ENCODE measurements at regions not wholly inside any gene's neighbourhood (a gene's known extent, or its start where the extent isn't known, plus 50 kb on each side); places are given as distances from the start of the nearest gene placed in this dataset.

- H3K9me3 ChIP-seq (ENCODE audit: control insufficient read depth in 2 of 3, low read length in 3 of 3) = no peaks in the 10 kb centered on the region
- H3K27ac Mint-ChIP-seq = peak overlapping the region in 2 of 9 donors; percentile 3 to 41
- no peaks in the 10 kb centered on the region for H3K36me3 ChIP-seq (ENCODE audit: control insufficient read depth in 2 of 3, insufficient read depth in 3 of 3, low read length in 3 of 3)
- CTCF ChIA-PET = interaction anchor here (0.5 to 1.6 kb wide), 2 partner anchors 13 to 18 kb away, joined by 3 to 5 read pairs; no protein-coding TSS in a partner anchor
- H3K4me1 Mint-ChIP-seq = peaks cover 12 to 42% (median 30%) of the 10 kb centered on the region in 7 donors
- H3K4me3 Mint-ChIP-seq = no peak overlapping the region
- no peaks in the 10 kb centered on the region for H3K9me3 Mint-ChIP-seq
- H3K27me3 ChIP-seq (ENCODE audit: control insufficient read depth in 2 of 2, insufficient read depth in 2 of 2, low read length in 2 of 2) = no peaks in the 10 kb centered on the region
- ATAC-seq (no peak), DNase-seq (no peak)
- no peak overlapping the region for H3K4me3 ChIP-seq (ENCODE audit: low read length)
- POLR2A ChIA-PET = interaction anchor here (0.6 to 16.2 kb wide), 4 partner anchors 8 to 60 kb away, joined by 3 to 214 read pairs (median 4); partner anchors contain the start of gene ARF6
- intact Hi-C loops (cut with micrococcal nuclease) = no loop called here
- no peaks in the 10 kb centered on the region for H3K27me3 Mint-ChIP-seq
- peaks cover 8 to 9% of the 10 kb centered on the region in 2 donors for H3K4me1 ChIP-seq (ENCODE audit: control insufficient read depth in 2 of 2, insufficient read depth in 2 of 2, low read length in 2 of 2)
- no peak overlapping the region for H3K27ac ChIP-seq (ENCODE audit: low read depth, low read length)
- peaks cover 0 to 10% (median 2%) of the 10 kb centered on the region in 5 donors for H3K36me3 Mint-ChIP-seq
Measured at GRCh38 chr14:49953196-49953595, 60.3 kb downstream of the ARF6 start.

GRCh38 chr14:49954171-49954631, 61.3 kb downstream of the ARF6 start:
- Histone ChIP-seq H3K4me1 (ENCODE audit: control insufficient read depth in 2 of 2, insufficient read depth in 2 of 2, low read length in 2 of 2) (peaks cover 8 to 12% of the 10 kb centered on the region in 2 donors), H3K27me3 (ENCODE audit: control insufficient read depth in 2 of 2, insufficient read depth in 2 of 2, low read length in 2 of 2) (no peaks in the 10 kb centered on the region), H3K9me3 (ENCODE audit: control insufficient read depth in 2 of 3, low read length in 3 of 3) (no peaks in the 10 kb centered on the region), H3K27ac (ENCODE audit: low read depth, low read length) (no peak overlapping the region), H3K36me3 (ENCODE audit: control insufficient read depth in 2 of 3, insufficient read depth in 3 of 3, low read length in 3 of 3) (no peaks in the 10 kb centered on the region), H3K4me3 (ENCODE audit: low read length) (no peak overlapping the region)
- no peaks in the 10 kb centered on the region for H3K9me3 Mint-ChIP-seq
- no peak overlapping the region for H3K4me3 Mint-ChIP-seq
- ChIA-PET CTCF (no interaction called here), POLR2A (interaction anchor here (1.2 to 16.2 kb wide), 2 partner anchors 7 to 19 kb away, joined by 3 to 214 read pairs; no protein-coding TSS in a partner anchor)
- no peak for DNase-seq
- H3K27ac Mint-ChIP-seq = no peak overlapping the region
- intact Hi-C loops (cut with micrococcal nuclease) = no loop called here
- ATAC-seq = no peak
- H3K36me3 Mint-ChIP-seq = peaks cover 0 to 4% (median 0%) of the 10 kb centered on the region in 5 donors
- peaks cover 10 to 35% (median 23%) of the 10 kb centered on the region in 7 donors for H3K4me1 Mint-ChIP-seq
- no peaks in the 10 kb centered on the region for H3K27me3 Mint-ChIP-seq

GRCh38 chr14:49955024-49955423, 62.1 kb downstream of the ARF6 start:
- Histone ChIP-seq H3K36me3 (ENCODE audit: control insufficient read depth in 2 of 3, insufficient read depth in 3 of 3, low read length in 3 of 3) (no peaks in the 10 kb centered on the region), H3K4me3 (ENCODE audit: low read length) (no peak overlapping the region), H3K4me1 (ENCODE audit: control insufficient read depth in 2 of 2, insufficient read depth in 2 of 2, low read length in 2 of 2) (peaks cover 8 to 20% of the 10 kb centered on the region in 2 donors), H3K9me3 (ENCODE audit: control insufficient read depth in 2 of 3, low read length in 3 of 3) (no peaks in the 10 kb centered on the region), H3K27ac (ENCODE audit: low read depth, low read length) (no peak overlapping the region), H3K27me3 (ENCODE audit: control insufficient read depth in 2 of 2, insufficient read depth in 2 of 2, low read length in 2 of 2) (no peaks in the 10 kb centered on the region)
- ChIA-PET POLR2A (no interaction called here), CTCF (no interaction called here)
- DNase-seq (no peak), ATAC-seq (no peak)
- Mint-ChIP-seq H3K4me1 (peaks cover 13 to 43% (median 30%) of the 10 kb centered on the region in 7 donors), H3K4me3 (no peak overlapping the region), H3K9me3 (no peaks in the 10 kb centered on the region), H3K27ac (peak overlapping the region in 1 of 9 donors; percentile 84), H3K27me3 (no peaks in the 10 kb centered on the region), H3K36me3 (peaks cover 0 to 4% (median 0%) of the 10 kb centered on the region in 5 donors)
- intact Hi-C loops (cut with micrococcal nuclease) = no loop called here

GRCh38 chr14:49957089-49957852, 64.4 kb downstream of the ARF6 start:
- no peaks in the 10 kb centered on the region for H3K9me3 Mint-ChIP-seq
- H3K36me3 Mint-ChIP-seq = no peaks in the 10 kb centered on the region
- peaks cover 0 to 17% of the 10 kb centered on the region in 2 donors for H3K4me1 ChIP-seq (ENCODE audit: control insufficient read depth in 2 of 2, insufficient read depth in 2 of 2, low read length in 2 of 2)
- no peak overlapping the region for H3K27ac ChIP-seq (ENCODE audit: low read depth, low read length)
- H3K27me3 ChIP-seq (ENCODE audit: control insufficient read depth in 2 of 2, insufficient read depth in 2 of 2, low read length in 2 of 2) = no peaks in the 10 kb centered on the region
- DNase-seq (no peak), ATAC-seq (no peak)
- H3K36me3 ChIP-seq (ENCODE audit: control insufficient read depth in 2 of 3, insufficient read depth in 3 of 3, low read length in 3 of 3) = no peaks in the 10 kb centered on the region
- H3K4me3 ChIP-seq (ENCODE audit: low read length) = no peak overlapping the region
- no peaks in the 10 kb centered on the region for H3K9me3 ChIP-seq (ENCODE audit: control insufficient read depth in 2 of 3, low read length in 3 of 3)
- ChIA-PET CTCF (interaction anchor here (1.4 kb wide), 1 partner anchor 14 kb away, joined by 4 read pairs; no protein-coding TSS in a partner anchor), POLR2A (interaction anchor here (0.7 to 1.2 kb wide), 2 partner anchors 12 to 96 kb away, joined by 3 to 5 read pairs; no protein-coding TSS in a partner anchor)
- H3K27ac Mint-ChIP-seq = no peak overlapping the region
- peaks cover 9 to 34% (median 28%) of the 10 kb centered on the region in 7 donors for H3K4me1 Mint-ChIP-seq
- H3K4me3 Mint-ChIP-seq = no peak overlapping the region
- intact Hi-C loops (cut with micrococcal nuclease) = no loop called here
- no peaks in the 10 kb centered on the region for H3K27me3 Mint-ChIP-seq

GRCh38 chr14:49959822-49960408, 67.0 kb downstream of the ARF6 start:
- ChIA-PET CTCF (no interaction called here), POLR2A (interaction anchor here (0.7 to 1.5 kb wide), 5 partner anchors 11 to 98 kb away, joined by 3 to 9 read pairs (median 3); no protein-coding TSS in a partner anchor)
- intact Hi-C loops (cut with micrococcal nuclease) = loop anchor here in 1 of 2 donors (1.0 kb wide), 3 partner anchors 11 to 41 kb away; no protein-coding TSS in a partner anchor
- ATAC-seq (peak; percentile 70), DNase-seq (peak in 7 of 9 donors; percentile 19 to 51 (median 35))
- H3K9me3 ChIP-seq (ENCODE audit: control insufficient read depth in 2 of 3, low read length in 3 of 3) = no peaks in the 10 kb centered on the region
- Mint-ChIP-seq H3K9me3 (peaks cover 0 to 2% (median 0%) of the 10 kb centered on the region in 11 donors), H3K36me3 (no peaks in the 10 kb centered on the region), H3K4me3 (peak overlapping the region in 9 of 10 donors; percentile 13 to 72 (median 59)), H3K4me1 (peaks cover 13 to 43% (median 31%) of the 10 kb centered on the region in 7 donors), H3K27ac (peak overlapping the region; percentile 57 to 85 (median 79)), H3K27me3 (no peaks in the 10 kb centered on the region)
- peak overlapping the region; percentile 32 for H3K27ac ChIP-seq (ENCODE audit: low read depth, low read length)
- H3K4me1 ChIP-seq (ENCODE audit: control insufficient read depth in 2 of 2, insufficient read depth in 2 of 2, low read length in 2 of 2) = peaks cover 0 to 17% of the 10 kb centered on the region in 2 donors
- no peak overlapping the region for H3K4me3 ChIP-seq (ENCODE audit: low read length)
- no peaks in the 10 kb centered on the region for H3K27me3 ChIP-seq (ENCODE audit: control insufficient read depth in 2 of 2, insufficient read depth in 2 of 2, low read length in 2 of 2)
- H3K36me3 ChIP-seq (ENCODE audit: control insufficient read depth in 2 of 3, insufficient read depth in 3 of 3, low read length in 3 of 3) = no peaks in the 10 kb centered on the region

- POLR2A ChIA-PET = interaction anchor here (0.7 to 3.1 kb wide), 4 partner anchors 11 to 20 kb away, joined by 3 to 9 read pairs (median 6); no protein-coding TSS in a partner anchor
- ATAC-seq (no peak), DNase-seq (no peak)
- H3K36me3 Mint-ChIP-seq = no peaks in the 10 kb centered on the region
- peaks cover 0 to 17% of the 10 kb centered on the region in 2 donors for H3K4me1 ChIP-seq (ENCODE audit: control insufficient read depth in 2 of 2, insufficient read depth in 2 of 2, low read length in 2 of 2)
- H3K27ac Mint-ChIP-seq = peak overlapping the region in 8 of 9 donors; percentile 1 to 83 (median 76)
- H3K36me3 ChIP-seq (ENCODE audit: control insufficient read depth in 2 of 3, insufficient read depth in 3 of 3, low read length in 3 of 3) = no peaks in the 10 kb centered on the region
- no peak overlapping the region for H3K4me3 ChIP-seq (ENCODE audit: low read length)
- no peak overlapping the region for H3K27ac ChIP-seq (ENCODE audit: low read depth, low read length)
- no peaks in the 10 kb centered on the region for H3K27me3 Mint-ChIP-seq
- CTCF ChIA-PET = no interaction called here
- intact Hi-C loops (cut with micrococcal nuclease) = loop anchor here in 1 of 2 donors (1.0 kb wide), 3 partner anchors 11 to 41 kb away; no protein-coding TSS in a partner anchor
- peak overlapping the region in 5 of 10 donors; percentile 18 to 72 (median 29) for H3K4me3 Mint-ChIP-seq
- peaks cover 0 to 2% (median 0%) of the 10 kb centered on the region in 11 donors for H3K9me3 Mint-ChIP-seq
- no peaks in the 10 kb centered on the region for H3K9me3 ChIP-seq (ENCODE audit: control insufficient read depth in 2 of 3, low read length in 3 of 3)
- H3K4me1 Mint-ChIP-seq = peaks cover 13 to 45% (median 31%) of the 10 kb centered on the region in 7 donors
- H3K27me3 ChIP-seq (ENCODE audit: control insufficient read depth in 2 of 2, insufficient read depth in 2 of 2, low read length in 2 of 2) = no peaks in the 10 kb centered on the region
Measured at GRCh38 chr14:49960453-49960852, 67.6 kb downstream of the ARF6 start.

All from naive thymus-derived CD4-positive, alpha-beta T cell (primary cell).